ENCODE measurements at regions not wholly inside any gene's neighbourhood (a gene's known extent, or its start where the extent isn't known, plus 50 kb on each side); places are given as distances from the start of the nearest gene placed in this dataset.

GRCh38 chr10:132131581-132132420 lies 54.9 kb upstream of the DPYSL4 start:
- Histone ChIP-seq H3K27ac (ENCODE audit: low read length) (no peak overlapping the region), H3K36me3 (ENCODE audit: control insufficient read depth, insufficient read depth, low read length) (no peaks in the 10 kb centered on the region), H3K27me3 (ENCODE audit: control insufficient read depth, insufficient read depth, low read length) (no peaks in the 10 kb centered on the region), H3K4me1 (ENCODE audit: control insufficient read depth, insufficient read depth, low read length) (no peaks in the 10 kb centered on the region), H3K9me3 (ENCODE audit: control insufficient read depth, insufficient read depth, low read length) (no peaks in the 10 kb centered on the region), H3K4me3 (ENCODE audit: low read length) (no peak overlapping the region)
- DNase-seq (no peak), ATAC-seq (no peak)
- intact Hi-C loops (cut with micrococcal nuclease): no loop called here
- Mint-ChIP-seq H3K4me3 (no peak overlapping the region), H3K36me3 (no peaks in the 10 kb centered on the region), H3K27me3 (ENCODE audit: low read depth in 2 of 2) (peaks cover 9 to 30% of the 10 kb centered on the region in 2 donors), H3K9me3 (no peaks in the 10 kb centered on the region), H3K27ac (no peak overlapping the region), H3K4me1 (no peaks in the 10 kb centered on the region)
- WGBS (ENCODE audit: insufficient coverage): 81% methylated on average over 22 of the region's 22 CpGs
- TF ChIP-seq, protein P1, sequence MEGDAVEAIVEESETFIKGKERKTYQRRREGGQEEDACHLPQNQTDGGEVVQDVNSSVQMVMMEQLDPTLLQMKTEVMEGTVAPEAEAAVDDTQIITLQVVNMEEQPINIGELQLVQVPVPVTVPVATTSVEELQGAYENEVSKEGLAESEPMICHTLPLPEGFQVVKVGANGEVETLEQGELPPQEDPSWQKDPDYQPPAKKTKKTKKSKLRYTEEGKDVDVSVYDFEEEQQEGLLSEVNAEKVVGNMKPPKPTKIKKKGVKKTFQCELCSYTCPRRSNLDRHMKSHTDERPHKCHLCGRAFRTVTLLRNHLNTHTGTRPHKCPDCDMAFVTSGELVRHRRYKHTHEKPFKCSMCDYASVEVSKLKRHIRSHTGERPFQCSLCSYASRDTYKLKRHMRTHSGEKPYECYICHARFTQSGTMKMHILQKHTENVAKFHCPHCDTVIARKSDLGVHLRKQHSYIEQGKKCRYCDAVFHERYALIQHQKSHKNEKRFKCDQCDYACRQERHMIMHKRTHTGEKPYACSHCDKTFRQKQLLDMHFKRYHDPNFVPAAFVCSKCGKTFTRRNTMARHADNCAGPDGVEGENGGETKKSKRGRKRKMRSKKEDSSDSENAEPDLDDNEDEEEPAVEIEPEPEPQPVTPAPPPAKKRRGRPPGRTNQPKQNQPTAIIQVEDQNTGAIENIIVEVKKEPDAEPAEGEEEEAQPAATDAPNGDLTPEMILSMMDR (IDR thresholded peaks at IDR 0.05): no peak

DNA sequence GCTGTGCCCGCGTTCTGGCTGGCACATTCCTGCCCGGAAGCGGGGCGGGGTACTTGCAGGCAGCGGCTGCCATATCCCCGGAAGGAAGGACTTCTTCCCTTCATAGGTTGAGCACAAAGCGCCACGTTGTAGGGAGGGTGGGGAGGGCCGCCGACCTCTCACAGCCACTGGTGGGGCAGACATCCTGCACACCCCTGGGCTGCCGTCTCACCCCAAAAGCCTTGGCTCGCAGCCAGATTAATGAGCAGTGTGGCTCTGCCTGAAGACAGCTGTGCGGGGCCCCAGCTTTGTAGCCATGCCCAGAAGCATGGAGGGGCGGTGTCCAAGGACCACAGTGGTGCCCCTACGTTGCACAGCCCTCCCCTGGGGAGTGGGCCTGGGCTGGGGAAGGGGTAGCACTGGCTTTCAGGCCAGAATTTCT lies 54.3 kb upstream of the DPYSL4 start:
- Histone ChIP-seq H3K4me1 (ENCODE audit: control insufficient read depth, insufficient read depth, low read length) (no peaks in the 10 kb centered on the region), H3K4me3 (ENCODE audit: low read length) (no peak overlapping the region), H3K27ac (ENCODE audit: low read length) (no peak overlapping the region), H3K9me3 (ENCODE audit: control insufficient read depth, insufficient read depth, low read length) (no peaks in the 10 kb centered on the region), H3K36me3 (ENCODE audit: control insufficient read depth, insufficient read depth, low read length) (no peaks in the 10 kb centered on the region), H3K27me3 (ENCODE audit: control insufficient read depth, insufficient read depth, low read length) (no peaks in the 10 kb centered on the region)
- WGBS (ENCODE audit: insufficient coverage): 70% methylated on average over 16 of the region's 16 CpGs
- no peaks in the 10 kb centered on the region for H3K9me3 Mint-ChIP-seq
- H3K4me3 Mint-ChIP-seq: no peak overlapping the region
- peaks cover 9 to 30% of the 10 kb centered on the region in 2 donors for H3K27me3 Mint-ChIP-seq (ENCODE audit: low read depth in 2 of 2)
- no peak overlapping the region for H3K27ac Mint-ChIP-seq
- no peaks in the 10 kb centered on the region for H3K4me1 Mint-ChIP-seq
- intact Hi-C loops (cut with micrococcal nuclease): no loop called here
- ATAC-seq: no peak
- no peaks in the 10 kb centered on the region for H3K36me3 Mint-ChIP-seq
- TF ChIP-seq, protein P1 (IDR thresholded peaks at IDR 0.05): no peak
- DNase-seq: no peak

- Mint-ChIP-seq H3K27me3 (ENCODE audit: low read depth in 2 of 2) (peaks cover 6 to 25% of the 10 kb centered on the region in 2 donors), H3K27ac (no peak overlapping the region), H3K9me3 (no peaks in the 10 kb centered on the region), H3K4me1 (no peaks in the 10 kb centered on the region), H3K36me3 (no peaks in the 10 kb centered on the region), H3K4me3 (no peak overlapping the region)
- TF ChIP-seq, protein P1 (IDR thresholded peaks at IDR 0.05): no peak
- Histone ChIP-seq H3K27ac (ENCODE audit: low read length) (no peak overlapping the region), H3K4me1 (ENCODE audit: control insufficient read depth, insufficient read depth, low read length) (no peaks in the 10 kb centered on the region), H3K27me3 (ENCODE audit: control insufficient read depth, insufficient read depth, low read length) (no peaks in the 10 kb centered on the region), H3K36me3 (ENCODE audit: control insufficient read depth, insufficient read depth, low read length) (no peaks in the 10 kb centered on the region), H3K4me3 (ENCODE audit: low read length) (no peak overlapping the region), H3K9me3 (ENCODE audit: control insufficient read depth, insufficient read depth, low read length) (no peaks in the 10 kb centered on the region)
- ATAC-seq (no peak), DNase-seq (no peak)
- intact Hi-C loops (cut with micrococcal nuclease): no loop called here
- WGBS (ENCODE audit: insufficient coverage): 59% methylated on average over 18 of the region's 18 CpGs
These were observed 53.7 kb upstream of the DPYSL4 start for GRCh38 chr10:132133005-132133404.
